Activated naive CD4-positive, alpha-beta T cell treated with anti-CD3 and anti-CD28 coated beads, Interleukin-2, amount 50 U/mL, for 72 hours (primary cell): ENCODE measurements at regions not wholly inside any gene's neighbourhood (a gene's known extent, or its start where the extent isn't known, plus 50 kb on each side); places are given as distances from the start of the nearest gene placed in this dataset.

Experiments used
- ATAC-seq, 2 donors: fragments of 150-1000 bp; cut with Tn5 transposase; 2 replicates each; pipeline ENCODE4 v1.10.0; 2021; ENCODE audit warnings: mild to moderate bottlenecking in 2 of 2, moderate library complexity in 2 of 2
- DNase-seq, 2 donors: peaks; one replicate each; pipeline ENCODE4 v3.0.0; 2021 to 2022; ENCODE audit warnings: low spot score in 2 of 2
- H3K27ac Mint-ChIP-seq, 2 donors: one replicate each; pipeline ENCODE4 v1.8.0; 2022; ENCODE audit warnings: mild to moderate bottlenecking in 2 of 2, mixed read lengths in 2 of 2
- H3K36me3 Mint-ChIP-seq, 2 donors: one replicate each; pipeline ENCODE4 v1.8.0; 2022; ENCODE audit warnings: mixed read lengths in 2 of 2
- H3K9me3 Mint-ChIP-seq, 2 donors: one replicate each; pipeline ENCODE4 v1.8.0; 2022; ENCODE audit warnings: mixed read lengths in 2 of 2

- Mint-ChIP-seq H3K36me3 (no peaks in the 10 kb centered on the region), H3K9me3 (no peaks in the 10 kb centered on the region), H3K27ac (no peak overlapping the region)
- DNase-seq (no peak), ATAC-seq (no peak)
These were observed 105.7 kb downstream of the LCA5 start for GRCh38 chr6:79431537-79431933.

GRCh38 chr6:79430913-79431536 is 106.2 kb downstream of the LCA5 start:
- no peak for ATAC-seq
- DNase-seq: no peak
- Mint-ChIP-seq H3K36me3 (no peaks in the 10 kb centered on the region), H3K27ac (no peak overlapping the region), H3K9me3 (no peaks in the 10 kb centered on the region)

- ATAC-seq (no peak), DNase-seq (no peak)
- no peak overlapping the region for H3K27ac Mint-ChIP-seq
- no peaks in the 10 kb centered on the region for H3K9me3 Mint-ChIP-seq
- no peaks in the 10 kb centered on the region for H3K36me3 Mint-ChIP-seq
These were observed 109.5 kb downstream of the LCA5 start for GRCh38 chr6:79427721-79428120.

GRCh38 chr6:79426625-79427278 is 110.5 kb downstream of the LCA5 start:
- Mint-ChIP-seq H3K9me3 (no peaks in the 10 kb centered on the region), H3K36me3 (no peaks in the 10 kb centered on the region), H3K27ac (no peak overlapping the region)
- DNase-seq (no peak), ATAC-seq (no peak)

- Mint-ChIP-seq H3K27ac (no peak overlapping the region), H3K36me3 (no peaks in the 10 kb centered on the region), H3K9me3 (no peaks in the 10 kb centered on the region)
- ATAC-seq (no peak), DNase-seq (no peak)
These were observed 111.5 kb downstream of the LCA5 start for GRCh38 chr6:79425589-79426311.

- DNase-seq: no peak
- Mint-ChIP-seq H3K27ac (no peak overlapping the region), H3K36me3 (no peaks in the 10 kb centered on the region), H3K9me3 (no peaks in the 10 kb centered on the region)
- no peak for ATAC-seq
These were observed 114.0 kb downstream of the LCA5 start for GRCh38 chr6:79423216-79423615.

- Mint-ChIP-seq H3K9me3 (no peaks in the 10 kb centered on the region), H3K27ac (no peak overlapping the region), H3K36me3 (no peaks in the 10 kb centered on the region)
- DNase-seq (no peak), ATAC-seq (no peak)
These were observed 114.6 kb downstream of the LCA5 start for GRCh38 chr6:79422666-79423065.

- H3K27ac Mint-ChIP-seq: no peak overlapping the region
- ATAC-seq (peak in 1 of 2 donors; percentile 80), DNase-seq (peak in 1 of 2 donors; percentile 2)
- no peaks in the 10 kb centered on the region for H3K36me3 Mint-ChIP-seq
- H3K9me3 Mint-ChIP-seq: no peaks in the 10 kb centered on the region
These were observed 115.3 kb downstream of the LCA5 start for GRCh38 chr6:79421707-79422484.

- Mint-ChIP-seq H3K27ac (no peak overlapping the region), H3K36me3 (no peaks in the 10 kb centered on the region)
- DNase-seq: no peak
These were observed 116.2 kb downstream of the LCA5 start for GRCh38 chr6:79421001-79421411.

GRCh38 chr6:79420054-79420453 is 117.2 kb downstream of the LCA5 start:
- DNase-seq: no peak
- no peak overlapping the region for H3K27ac Mint-ChIP-seq

More at GRCh38 chr6:79421001-79421411, 116.2 kb downstream of the LCA5 start:
- no peaks in the 10 kb centered on the region for H3K9me3 Mint-ChIP-seq
- ATAC-seq: no peak

GRCh38 chr6:79416931-79417330 is 120.3 kb downstream of the LCA5 start:
- DNase-seq (no peak), ATAC-seq (no peak)
- Mint-ChIP-seq H3K27ac (no peak overlapping the region), H3K36me3 (no peaks in the 10 kb centered on the region), H3K9me3 (no peaks in the 10 kb centered on the region)

More at GRCh38 chr6:79420054-79420453, 117.2 kb downstream of the LCA5 start:
- no peak for ATAC-seq
- Mint-ChIP-seq H3K36me3 (no peaks in the 10 kb centered on the region), H3K9me3 (no peaks in the 10 kb centered on the region)

- no peak for DNase-seq
- H3K36me3 Mint-ChIP-seq: no peaks in the 10 kb centered on the region
- no peaks in the 10 kb centered on the region for H3K9me3 Mint-ChIP-seq
- no peak overlapping the region for H3K27ac Mint-ChIP-seq
- ATAC-seq: no peak
These were observed 123.6 kb downstream of the LCA5 start for GRCh38 chr6:79413562-79414002.

GRCh38 chr6:79410806-79411205 is 126.4 kb downstream of the LCA5 start:
- Mint-ChIP-seq H3K27ac (no peak overlapping the region), H3K9me3 (no peaks in the 10 kb centered on the region), H3K36me3 (no peaks in the 10 kb centered on the region)
- no peak for ATAC-seq
- no peak for DNase-seq

- H3K27ac Mint-ChIP-seq: no peak overlapping the region
These were observed 128.8 kb downstream of the LCA5 start for GRCh38 chr6:79408256-79408974.

GRCh38 chr6:79404677-79405076 is 132.6 kb downstream of the LCA5 start:
- H3K9me3 Mint-ChIP-seq: no peaks in the 10 kb centered on the region
- ATAC-seq (no peak), DNase-seq (no peak)
- H3K36me3 Mint-ChIP-seq: no peaks in the 10 kb centered on the region
- H3K27ac Mint-ChIP-seq: no peak overlapping the region

More at GRCh38 chr6:79408256-79408974, 128.8 kb downstream of the LCA5 start:
- ATAC-seq (no peak), DNase-seq (no peak)
- Mint-ChIP-seq H3K36me3 (no peaks in the 10 kb centered on the region), H3K9me3 (no peaks in the 10 kb centered on the region)

- no peak for ATAC-seq
- Mint-ChIP-seq H3K9me3 (no peaks in the 10 kb centered on the region), H3K36me3 (no peaks in the 10 kb centered on the region), H3K27ac (no peak overlapping the region)
- DNase-seq: no peak
These were observed 133.0 kb downstream of the LCA5 start for GRCh38 chr6:79404261-79404660.
